Heart left ventricle (tissue), 13 donors: ENCODE measurements at regions not wholly inside any gene's neighbourhood (a gene's known extent, or its start where the extent isn't known, plus 50 kb on each side); places are given as distances from the start of the nearest gene placed in this dataset.

Experiments
- CTCF ChIP-seq, 12 donors: fragments of 200-600 bp; sonication (generic) in 4 of 12; IDR thresholded peaks; one replicate each; pipeline versions ENCODE4 v1.5.0 to v1.8.0; 2018 to 2022; ENCODE audit warnings: antibody characterized with exemption in 12 of 12, mild to moderate bottlenecking in 5 of 12
- POLR2A ChIP-seq, 2 donors: fragments of 450-650 bp; IDR thresholded peaks; one replicate each; pipeline ENCODE4 v1.6.1; 2017; ENCODE audit warnings: antibody characterized with exemption in 2 of 2, mild to moderate bottlenecking in 2 of 2, moderate library complexity in 2 of 2
- donor health status: ischemic (EF 13 %, LVEDD 7.1; RV severe dilation, severe dysfunction).
- donor health status: DM: no; HTN: yes; CAD: no.
- donor health status: DM: no; HTN: no; CAD: no.
- donor health status: ischemic (EF 25% LVEDD 6.9; RV normal size, moderate dysfunction).
- donor health status: ischemic (EF 25% LVEDD 5.7; RV mildly dilated, moderate dysfunction).
- donor health status: ischemic (EF 35%, LVEDD 5.7; RV mildly dilated, moderate dysfunction).
- donor health status: nonischemic (EF 11% LVEDD 7.7; RV severe dilation, severe dysfunction).
- donor health status: DM: yes; HTN: yes; CAD: no.
- donor health status: PGD.
- donor health status: ischemic (EF 29% LVEDD 5.4; RV normal size, mild dysfunction).
- donor health status: nonischemic (EF 23%, LVEDD 6.1; RV moderate dilation, normal function).

GRCh38 chrX:6683353-6683752 is 148.4 kb upstream of the VCX3A start:
- no peak for TF ChIP-seq CTCF (IDR thresholded peaks at IDR 0.05)
- TF ChIP-seq POLR2A (IDR thresholded peaks at IDR 0.05): no peak
